Left lung (tissue), 4 donors: ENCODE measurements at regions not wholly inside any gene's neighbourhood (a gene's known extent, or its start where the extent isn't known, plus 50 kb on each side); places are given as distances from the start of the nearest gene placed in this dataset.

Experiments used
- ATAC-seq: fragments of 200-7000 bp; cut with Tn5 transposase; one replicate; pipeline ENCODE4 v1.9.1; 2020; ENCODE audit warnings: moderate library complexity
- DNase-seq, 4 donors: peaks; one replicate each; pipeline ENCODE4 v3.0.0-alpha.2; 2013 to 2020
- H3K27ac ChIP-seq, 2 donors: fragments of 200-600 bp; sonication (generic) in 1 of 2; one replicate each; pipeline versions ENCODE4 v1.5.0 to v1.8.0; 2020 to 2021
- H3K27me3 ChIP-seq, 2 donors: fragments of 200-600 bp; sonication (generic) in 1 of 2; one replicate each; pipeline versions ENCODE4 v1.5.0 to v1.8.0; 2020 to 2021
- H3K36me3 ChIP-seq, 2 donors: fragments of 200-600 bp; sonication (generic) in 1 of 2; one replicate each; pipeline versions ENCODE4 v1.5.0 to v1.8.0; 2020 to 2021
- H3K4me1 ChIP-seq, 2 donors: fragments of 200-600 bp; one replicate each; pipeline ENCODE4 v1.8.0; 2021
- H3K4me3 ChIP-seq, 2 donors: fragments of 200-600 bp; sonication (generic) in 1 of 2; one replicate each; pipeline versions ENCODE4 v1.5.0 to v1.8.0; 2020 to 2021; ENCODE audit warnings: mild to moderate bottlenecking in 1 of 2
- H3K9me3 ChIP-seq, 2 donors: fragments of 200-600 bp; sonication (generic) in 1 of 2; one replicate each; pipeline versions ENCODE4 v1.5.0 to v1.8.0; 2020 to 2021
- CTCF ChIP-seq, 2 donors: fragments of 200-600 bp; sonication (generic) in 1 of 2; IDR thresholded peaks; one replicate each; pipeline versions ENCODE4 v1.5.0 to v1.8.0; 2021; ENCODE audit warnings: antibody characterized with exemption in 2 of 2
- intact Hi-C, 2 donors: fragments of 100-400 bp; cut with DNase I; formaldehyde crosslinking; loops; one replicate each; pipeline versions ENCODE4 v1.11.2 to v1.14.2; 2022
- donor health status: DM: no; HTN: yes; CAD: no.
- donor health status: DM: no; HTN: no; CAD: no.

GRCh38 chr5:152884006-152884405 is 478.9 kb upstream of the NMUR2 start:
- Histone ChIP-seq H3K27ac (no peak overlapping the region), H3K4me3 (no peak overlapping the region), H3K4me1 (no peaks in the 10 kb centered on the region), H3K36me3 (no peaks in the 10 kb centered on the region), H3K27me3 (no peaks in the 10 kb centered on the region), H3K9me3 (peaks cover 0 to 6% of the 10 kb centered on the region in 2 donors)
- ATAC-seq (no peak), DNase-seq (no peak)
- no peak for TF ChIP-seq CTCF (IDR thresholded peaks at IDR 0.05)
- intact Hi-C loops = no loop called here

DNA sequence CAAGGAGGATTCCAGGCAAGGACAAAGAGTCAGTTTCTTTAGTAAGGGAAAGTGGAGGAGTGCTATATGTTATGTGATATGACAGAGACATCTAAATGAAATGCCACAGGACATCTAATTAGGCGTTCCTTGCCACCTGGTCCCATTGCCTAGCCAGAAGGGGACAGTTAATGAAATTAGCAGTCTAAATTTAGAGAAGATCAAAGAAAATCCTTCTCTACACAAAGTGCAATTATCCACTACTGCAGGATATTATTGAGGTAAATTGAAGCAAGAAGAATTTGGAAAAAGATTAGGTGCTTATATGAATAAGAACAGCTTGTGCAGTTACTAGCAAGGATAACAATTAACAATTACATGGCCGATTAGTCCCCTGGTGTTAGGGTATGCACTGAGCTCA is 495.3 kb upstream of the NMUR2 start:
- ATAC-seq = no peak
- H3K36me3 ChIP-seq = no peaks in the 10 kb centered on the region
- H3K9me3 ChIP-seq = peaks cover 0 to 2% of the 10 kb centered on the region in 2 donors
- no peak for TF ChIP-seq CTCF (IDR thresholded peaks at IDR 0.05)
- H3K27ac ChIP-seq = no peak overlapping the region
- no peaks in the 10 kb centered on the region for H3K27me3 ChIP-seq
- intact Hi-C loops = no loop called here
- H3K4me3 ChIP-seq = no peak overlapping the region
- no peaks in the 10 kb centered on the region for H3K4me1 ChIP-seq
- DNase-seq = no peak

DNA sequence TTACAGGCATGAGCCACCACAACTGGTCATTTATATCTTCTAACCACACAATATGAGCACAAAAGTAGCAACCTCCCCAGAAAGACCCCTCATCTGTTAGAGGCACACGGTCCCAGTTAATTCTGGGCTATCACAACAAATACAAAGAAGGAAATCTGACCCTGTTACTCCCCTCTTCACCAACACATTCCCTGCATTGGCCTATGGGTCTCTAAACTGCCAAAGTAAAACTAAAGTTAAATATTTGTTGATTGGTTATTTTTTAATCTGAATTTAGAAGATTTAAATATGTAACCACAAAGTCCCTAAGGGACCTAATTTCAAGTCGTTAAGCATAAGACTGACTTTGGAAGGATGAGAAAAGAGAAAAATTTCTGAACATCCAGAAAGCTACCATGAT is 496.7 kb upstream of the NMUR2 start:
- intact Hi-C loops = no loop called here

DNA sequence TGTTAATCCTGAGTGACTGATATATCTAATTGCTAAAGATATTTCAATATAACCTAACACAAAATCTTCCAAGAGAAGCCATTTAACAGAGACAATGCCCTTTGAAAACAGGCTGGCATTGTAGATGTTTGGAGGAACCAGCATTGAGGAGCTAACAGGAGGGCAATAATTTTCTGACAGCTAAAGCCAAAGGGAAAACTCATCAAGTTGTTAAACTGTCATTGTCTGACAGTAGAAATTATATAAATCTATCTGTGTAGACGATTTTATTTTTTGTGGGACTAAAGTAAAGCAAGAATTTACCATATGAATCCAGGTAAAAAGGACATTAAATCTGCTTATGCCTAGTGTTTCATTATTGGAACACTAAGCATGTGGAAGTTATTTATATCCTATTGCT is 500.2 kb upstream of the NMUR2 start:
- ATAC-seq = no peak
- no peaks in the 10 kb centered on the region for H3K9me3 ChIP-seq
- intact Hi-C loops = no loop called here
- TF ChIP-seq CTCF (IDR thresholded peaks at IDR 0.05) = no peak
- H3K4me3 ChIP-seq = no peak overlapping the region
- H3K27ac ChIP-seq = no peak overlapping the region
- H3K27me3 ChIP-seq = no peaks in the 10 kb centered on the region
- H3K36me3 ChIP-seq = no peaks in the 10 kb centered on the region
- no peak for DNase-seq
- H3K4me1 ChIP-seq = no peaks in the 10 kb centered on the region

More for the DNA sequence above, 496.7 kb upstream of the NMUR2 start:
- Histone ChIP-seq H3K27me3 (no peaks in the 10 kb centered on the region), H3K4me1 (no peaks in the 10 kb centered on the region), H3K27ac (no peak overlapping the region), H3K36me3 (no peaks in the 10 kb centered on the region), H3K4me3 (no peak overlapping the region), H3K9me3 (peaks cover 0 to 2% of the 10 kb centered on the region in 2 donors)
- TF ChIP-seq CTCF (IDR thresholded peaks at IDR 0.05) = no peak
- DNase-seq (no peak), ATAC-seq (no peak)

DNA sequence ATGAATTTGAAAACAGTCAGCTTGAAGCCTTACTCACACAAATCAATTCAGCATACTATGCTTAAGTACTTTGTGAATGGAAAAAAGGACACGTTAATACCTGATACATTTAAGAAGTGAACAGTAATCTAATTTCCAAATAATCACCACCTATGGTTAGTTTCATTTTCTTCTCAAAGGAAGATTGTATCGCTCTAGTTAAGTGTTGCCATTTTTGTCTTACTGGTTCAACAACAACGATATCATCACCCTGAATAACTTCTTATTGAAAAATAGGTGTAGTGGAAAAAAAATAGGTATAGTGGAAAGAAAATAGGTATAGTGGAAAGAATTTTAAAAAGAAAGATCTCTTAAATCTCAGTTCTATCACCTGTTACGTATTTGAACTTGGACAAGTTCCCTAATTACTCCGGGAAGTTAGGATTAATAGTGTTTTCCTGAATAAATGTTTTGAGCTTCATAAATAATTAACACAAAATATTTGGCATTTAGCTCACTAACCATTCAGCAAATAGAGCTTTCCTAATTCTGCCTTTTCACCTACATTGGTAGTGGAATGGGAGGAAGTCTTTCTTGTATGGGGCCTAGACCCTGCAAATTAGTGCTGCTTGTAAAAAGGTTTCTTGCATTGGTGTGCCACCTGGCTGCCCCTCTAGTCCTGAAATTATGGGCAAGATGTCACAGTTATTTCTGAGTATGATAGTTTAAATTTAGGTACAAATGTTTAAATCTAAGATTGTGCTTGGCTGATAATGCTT is 502.6 kb upstream of the NMUR2 start:
- H3K36me3 ChIP-seq = no peaks in the 10 kb centered on the region
- no peaks in the 10 kb centered on the region for H3K4me1 ChIP-seq
- H3K4me3 ChIP-seq = no peak overlapping the region
- no peak for DNase-seq
- intact Hi-C loops = no loop called here
- H3K27ac ChIP-seq = no peak overlapping the region
- no peak for TF ChIP-seq CTCF (IDR thresholded peaks at IDR 0.05)
- H3K27me3 ChIP-seq = no peaks in the 10 kb centered on the region
- ATAC-seq = no peak
- peaks cover 0 to 10% of the 10 kb centered on the region in 2 donors for H3K9me3 ChIP-seq
